Progenitor cell of endocrine pancreas (in vitro differentiated cells): ENCODE measurements at regions not wholly inside any gene's neighbourhood (a gene's known extent, or its start where the extent isn't known, plus 50 kb on each side); places are given as distances from the start of the nearest gene placed in this dataset.

Source experiments
- DNase-seq: peaks from one replicate; pipeline ENCODE4 v3.0.0; 2021; ENCODE audit warnings: low spot score; ENCODE audit not compliant: unreplicated experiment
- H3K27ac Mint-ChIP-seq: 2 replicates; pipeline ENCODE4 v1.8.0; 2021; ENCODE audit warnings: mild to moderate bottlenecking, moderate library complexity, mixed read lengths
- H3K27me3 Mint-ChIP-seq: 2 replicates; pipeline ENCODE4 v1.8.0; 2021; ENCODE audit warnings: mixed read lengths
- H3K36me3 Mint-ChIP-seq: 2 replicates; pipeline ENCODE4 v1.8.0; 2022; ENCODE audit warnings: mixed read lengths; ENCODE audit not compliant: insufficient read depth
- H3K4me1 Mint-ChIP-seq: 2 replicates; pipeline ENCODE4 v1.8.0; 2021; ENCODE audit warnings: low read depth, mixed read lengths
- H3K4me3 Mint-ChIP-seq: 2 replicates; pipeline ENCODE4 v1.8.0; 2021; ENCODE audit warnings: low read depth, mild to moderate bottlenecking, moderate library complexity, mixed read lengths
- H3K9me3 Mint-ChIP-seq: 2 replicates; pipeline ENCODE4 v1.8.0; 2021; ENCODE audit warnings: low read depth, mixed read lengths
- CTCF ChIP-seq: fragments of 200-600 bp; sonication (generic); IDR thresholded peaks from one replicate; pipeline ENCODE4 v1.5.0; 2021; ENCODE audit warnings: antibody characterized with exemption, mild to moderate bottlenecking; ENCODE audit not compliant: unreplicated experiment

- TF ChIP-seq CTCF: no peak
- no peak overlapping the region for H3K4me3 Mint-ChIP-seq
- no peaks in the 10 kb centered on the region for H3K27me3 Mint-ChIP-seq
- H3K4me1 Mint-ChIP-seq: no peaks in the 10 kb centered on the region
- H3K9me3 Mint-ChIP-seq: peaks cover 31% of the 10 kb centered on the region
- H3K27ac Mint-ChIP-seq: no peak overlapping the region
- DNase-seq: no peak
- peaks cover 1% of the 10 kb centered on the region for H3K36me3 Mint-ChIP-seq
These were observed 454.6 kb downstream of the MAGEB5 start for GRCh38 chrX:26670521-26670920.

GRCh38 chrX:26664919-26665318 lies 448.9 kb downstream of the MAGEB5 start:
- Mint-ChIP-seq H3K4me1 (peaks cover 2% of the 10 kb centered on the region), H3K4me3 (no peak overlapping the region), H3K27me3 (no peaks in the 10 kb centered on the region)

GRCh38 chrX:26653050-26653449 lies 437.1 kb downstream of the MAGEB5 start:
- TF ChIP-seq CTCF: no peak
- DNase-seq: no peak
- Mint-ChIP-seq H3K36me3 (peaks cover 5% of the 10 kb centered on the region), H3K4me1 (no peaks in the 10 kb centered on the region), H3K27me3 (no peaks in the 10 kb centered on the region), H3K4me3 (no peak overlapping the region), H3K9me3 (peaks cover 50% of the 10 kb centered on the region), H3K27ac (no peak overlapping the region)

More at GRCh38 chrX:26664919-26665318, 448.9 kb downstream of the MAGEB5 start:
- peak; percentile 22 for TF ChIP-seq CTCF
- H3K9me3 Mint-ChIP-seq: peaks cover 20% of the 10 kb centered on the region
- no peak overlapping the region for H3K27ac Mint-ChIP-seq
- DNase-seq: no peak
- H3K36me3 Mint-ChIP-seq: no peaks in the 10 kb centered on the region

- Mint-ChIP-seq H3K4me3 (no peak overlapping the region), H3K4me1 (no peaks in the 10 kb centered on the region), H3K36me3 (peaks cover 5% of the 10 kb centered on the region), H3K27ac (no peak overlapping the region), H3K27me3 (no peaks in the 10 kb centered on the region), H3K9me3 (peaks cover 50% of the 10 kb centered on the region)
- no peak for DNase-seq
- no peak for TF ChIP-seq CTCF
These were observed 435.8 kb downstream of the MAGEB5 start for GRCh38 chrX:26651755-26652154.

- Mint-ChIP-seq H3K9me3 (peaks cover 37% of the 10 kb centered on the region), H3K4me1 (no peaks in the 10 kb centered on the region), H3K27ac (no peak overlapping the region), H3K4me3 (no peak overlapping the region), H3K36me3 (peaks cover 5% of the 10 kb centered on the region), H3K27me3 (no peaks in the 10 kb centered on the region)
- no peak for DNase-seq
- peak; percentile 51 for TF ChIP-seq CTCF
These were observed 433.6 kb downstream of the MAGEB5 start for GRCh38 chrX:26649534-26649933.
